Adipocyte (in vitro differentiated cells): ENCODE measurements at regions not wholly inside any gene's neighbourhood (a gene's known extent, or its start where the extent isn't known, plus 50 kb on each side); places are given as distances from the start of the nearest gene placed in this dataset.

Experiments
- DNase-seq: peaks from one replicate; pipeline ENCODE4 v3.0.0-alpha.2; 2015; ENCODE audit warnings: low read depth
- H3K27me3 ChIP-seq: replicated peaks from 2 replicates; pipeline ENCODE4 v1.7.0; 2013; ENCODE audit warnings: mild to moderate bottlenecking, low read length, moderate library complexity; ENCODE audit not compliant: control insufficient read depth, insufficient read depth
- H3K36me3 ChIP-seq: 2 replicates; pipeline ENCODE4 v1.7.0; 2013; ENCODE audit warnings: low read length, mild to moderate bottlenecking, moderate library complexity; ENCODE audit not compliant: control insufficient read depth, insufficient read depth, severe bottlenecking
- H3K4me1 ChIP-seq: 2 replicates; pipeline ENCODE4 v1.7.0; 2013; ENCODE audit warnings: mild to moderate bottlenecking, low read length, moderate library complexity; ENCODE audit not compliant: control insufficient read depth, insufficient read depth
- H3K4me3 ChIP-seq: 2 replicates; pipeline ENCODE4 v1.7.0; 2013; ENCODE audit warnings: mild to moderate bottlenecking, low read length, moderate library complexity
- H3K9ac ChIP-seq: 2 replicates; pipeline ENCODE4 v1.7.0; 2013; ENCODE audit warnings: mild to moderate bottlenecking, low read length, moderate library complexity
- H3K9me3 ChIP-seq: 2 replicates; pipeline ENCODE4 v1.7.0; 2013; ENCODE audit warnings: mild to moderate bottlenecking, low read length, moderate library complexity; ENCODE audit not compliant: control insufficient read depth

DNA sequence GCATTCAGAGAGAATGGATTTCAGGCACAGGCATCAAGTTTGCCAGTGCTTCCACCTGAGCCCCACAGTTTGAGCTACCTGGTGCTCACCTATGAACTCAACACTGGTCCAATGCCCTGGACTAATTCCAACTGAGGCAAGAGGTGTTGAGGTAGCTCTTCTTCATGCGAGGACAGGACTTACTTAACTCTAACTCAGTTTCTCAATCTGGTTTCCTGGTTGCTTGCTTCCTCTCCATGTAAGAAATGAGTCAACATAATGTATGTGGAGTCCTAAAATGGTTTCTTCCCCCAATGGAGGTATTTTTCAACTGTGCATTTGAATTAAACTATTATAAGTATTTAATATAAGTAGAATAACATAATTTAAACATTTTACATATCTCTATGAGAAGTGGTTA lies 523.6 kb upstream of the DAB2 start:
- Histone ChIP-seq H3K27me3 (no peaks in the 10 kb centered on the region), H3K4me1 (no peaks in the 10 kb centered on the region), H3K9me3 (no peaks in the 10 kb centered on the region), H3K4me3 (no peak overlapping the region), H3K36me3 (no peaks in the 10 kb centered on the region), H3K9ac (no peak overlapping the region)
- no peak for DNase-seq

DNA sequence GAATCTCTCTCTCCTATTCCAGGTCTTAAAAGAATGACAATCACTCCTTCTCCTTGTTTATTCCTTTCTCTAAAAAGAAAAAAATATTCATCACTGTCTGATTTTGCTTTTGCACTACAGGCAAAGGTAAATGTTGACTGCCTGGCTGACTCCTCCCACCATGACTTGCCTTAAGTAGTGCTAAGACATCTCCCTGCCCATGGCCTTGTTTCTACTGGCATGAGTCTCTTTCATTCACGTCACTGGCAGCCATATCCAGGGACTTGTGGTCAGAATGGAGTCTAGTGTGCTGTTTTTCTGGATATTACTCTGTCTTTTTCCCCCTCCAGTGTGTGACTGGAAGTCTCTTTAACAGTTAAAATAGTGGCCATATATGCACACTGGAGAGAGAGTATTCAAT lies 522.9 kb upstream of the DAB2 start:
- H3K36me3 ChIP-seq, result no peaks in the 10 kb centered on the region
- H3K27me3 ChIP-seq, result no peaks in the 10 kb centered on the region
- H3K4me1 ChIP-seq, result no peaks in the 10 kb centered on the region
- no peak overlapping the region for H3K4me3 ChIP-seq
- no peak for DNase-seq
- H3K9me3 ChIP-seq, result no peaks in the 10 kb centered on the region
- no peak overlapping the region for H3K9ac ChIP-seq

DNA sequence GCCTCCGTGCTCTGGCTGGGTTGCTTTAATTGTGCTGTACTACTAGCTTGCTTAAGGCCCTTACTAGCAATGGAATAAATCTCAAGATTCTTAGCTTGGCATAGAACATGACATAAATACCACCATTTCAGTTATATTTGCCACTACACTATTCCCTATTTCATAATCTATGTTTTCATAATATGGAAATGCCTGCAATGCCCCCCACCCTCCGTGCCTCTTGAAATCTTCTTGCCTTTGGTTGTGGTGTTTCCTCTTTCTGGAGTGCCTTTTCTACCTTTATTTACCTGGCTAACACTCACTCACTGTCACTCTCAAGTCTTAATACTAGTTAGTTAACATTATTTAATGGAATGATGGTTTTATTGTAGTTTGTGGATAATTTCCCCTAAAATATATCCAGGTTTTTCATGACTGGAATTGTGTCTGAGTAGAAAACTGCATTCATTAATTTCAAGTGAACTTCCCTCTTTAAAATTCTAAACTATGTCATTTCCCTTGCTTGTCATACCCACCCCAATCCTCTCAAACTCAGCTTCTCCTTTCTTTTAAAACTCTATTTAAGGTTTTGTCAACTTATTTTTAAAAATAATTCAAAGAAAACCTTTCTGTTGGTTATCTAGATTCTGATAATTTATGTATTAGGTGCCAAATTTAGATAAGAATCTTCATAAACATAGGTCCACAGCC lies 521.7 kb upstream of the DAB2 start:
- no peaks in the 10 kb centered on the region for H3K27me3 ChIP-seq
- H3K9ac ChIP-seq, result no peak overlapping the region
- no peak overlapping the region for H3K4me3 ChIP-seq
- DNase-seq, result no peak
- no peaks in the 10 kb centered on the region for H3K9me3 ChIP-seq
- H3K4me1 ChIP-seq, result peaks cover 4% of the 10 kb centered on the region
- H3K36me3 ChIP-seq, result no peaks in the 10 kb centered on the region

DNA sequence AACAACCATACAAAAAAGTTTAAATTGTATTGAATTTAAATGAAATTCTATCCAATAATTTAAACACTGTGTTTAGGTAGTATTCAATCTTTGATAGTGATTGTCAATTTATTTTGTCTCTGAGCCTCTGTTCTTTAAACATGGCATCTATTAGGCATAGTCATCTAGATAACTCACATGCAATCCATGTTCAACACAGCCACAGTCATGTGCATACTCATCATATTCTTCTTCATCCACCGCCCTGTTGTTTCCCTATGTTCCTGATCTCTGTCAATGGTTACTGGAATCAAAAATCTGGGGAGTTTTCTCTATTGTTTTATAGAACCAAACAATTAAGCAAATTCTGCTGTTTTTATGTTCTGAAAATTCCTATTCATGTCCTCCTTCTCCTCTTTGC lies 521.1 kb upstream of the DAB2 start:
- H3K9me3 ChIP-seq, result no peaks in the 10 kb centered on the region
- no peak overlapping the region for H3K9ac ChIP-seq
- H3K36me3 ChIP-seq, result no peaks in the 10 kb centered on the region
- H3K4me3 ChIP-seq, result no peak overlapping the region
- H3K27me3 ChIP-seq, result no peaks in the 10 kb centered on the region
- peaks cover 8% of the 10 kb centered on the region for H3K4me1 ChIP-seq
- no peak for DNase-seq

DNA sequence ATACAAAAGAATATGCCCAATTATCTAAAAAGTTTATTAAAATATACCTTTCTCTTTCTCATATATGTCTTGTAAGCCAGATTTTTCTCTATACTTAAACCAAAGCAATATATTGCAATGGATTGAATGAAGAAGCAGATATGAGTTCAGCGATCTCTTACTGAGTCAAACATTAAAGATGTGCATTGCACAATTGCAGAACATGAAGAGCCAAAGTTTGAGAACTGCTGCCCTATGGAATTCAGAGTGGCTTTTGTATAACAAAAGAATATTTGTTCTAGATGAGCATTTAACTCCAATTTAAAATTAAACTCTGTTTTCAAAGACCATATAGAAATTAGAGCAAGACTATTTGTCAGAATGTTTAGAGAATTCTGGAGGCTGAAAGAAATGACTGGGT lies 519.0 kb upstream of the DAB2 start:
- Histone ChIP-seq H3K4me1 (peaks cover 8% of the 10 kb centered on the region), H3K4me3 (no peak overlapping the region), H3K36me3 (no peaks in the 10 kb centered on the region), H3K27me3 (no peaks in the 10 kb centered on the region), H3K9me3 (peaks cover 3% of the 10 kb centered on the region), H3K9ac (no peak overlapping the region)
- DNase-seq, result peak; percentile 61

DNA sequence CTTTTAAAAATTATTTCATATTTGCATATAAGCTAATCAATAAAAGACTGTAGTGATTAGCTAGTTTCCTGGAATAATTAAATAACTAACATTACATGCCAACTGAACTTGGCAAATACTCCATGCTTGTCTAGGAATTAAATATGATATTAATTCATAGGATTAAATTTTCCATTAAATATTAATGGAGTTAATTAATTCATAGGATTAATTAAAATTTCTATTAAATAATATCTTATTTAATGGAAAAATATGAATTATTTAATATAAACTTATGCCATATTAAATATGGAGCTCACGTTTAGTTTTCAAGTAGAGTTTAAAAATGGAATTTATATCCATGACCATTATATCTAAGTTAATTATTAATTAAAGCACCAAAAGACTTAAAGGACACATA lies 517.8 kb upstream of the DAB2 start:
- Histone ChIP-seq H3K9ac (no peak overlapping the region), H3K4me3 (no peak overlapping the region), H3K27me3 (no peaks in the 10 kb centered on the region), H3K36me3 (no peaks in the 10 kb centered on the region), H3K4me1 (peaks cover 8% of the 10 kb centered on the region), H3K9me3 (peaks cover 5% of the 10 kb centered on the region)
- no peak for DNase-seq

DNA sequence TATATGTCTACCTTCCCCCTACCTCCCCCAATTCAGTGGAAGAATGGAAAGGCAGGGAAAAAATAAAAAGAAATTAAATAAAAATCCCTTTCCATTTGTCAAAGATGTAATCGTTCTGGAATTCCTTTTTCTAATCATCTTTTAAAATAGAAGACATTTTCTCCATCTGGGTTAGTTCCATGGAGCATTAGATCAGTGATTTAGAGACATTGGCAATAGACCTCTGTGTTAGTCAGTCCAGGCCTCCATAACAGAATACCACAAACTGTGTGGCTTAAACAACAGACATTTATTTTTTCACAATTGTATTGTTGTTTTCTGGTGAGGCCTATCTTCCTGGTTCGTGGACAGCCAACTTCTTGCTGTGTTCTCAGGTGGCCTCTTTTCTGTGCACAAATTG lies 516.6 kb upstream of the DAB2 start:
- H3K27me3 ChIP-seq, result no peaks in the 10 kb centered on the region
- peaks cover 8% of the 10 kb centered on the region for H3K4me1 ChIP-seq
- H3K4me3 ChIP-seq, result no peak overlapping the region
- DNase-seq, result no peak
- H3K9me3 ChIP-seq, result peaks cover 5% of the 10 kb centered on the region
- H3K36me3 ChIP-seq, result no peaks in the 10 kb centered on the region
- H3K9ac ChIP-seq, result no peak overlapping the region

DNA sequence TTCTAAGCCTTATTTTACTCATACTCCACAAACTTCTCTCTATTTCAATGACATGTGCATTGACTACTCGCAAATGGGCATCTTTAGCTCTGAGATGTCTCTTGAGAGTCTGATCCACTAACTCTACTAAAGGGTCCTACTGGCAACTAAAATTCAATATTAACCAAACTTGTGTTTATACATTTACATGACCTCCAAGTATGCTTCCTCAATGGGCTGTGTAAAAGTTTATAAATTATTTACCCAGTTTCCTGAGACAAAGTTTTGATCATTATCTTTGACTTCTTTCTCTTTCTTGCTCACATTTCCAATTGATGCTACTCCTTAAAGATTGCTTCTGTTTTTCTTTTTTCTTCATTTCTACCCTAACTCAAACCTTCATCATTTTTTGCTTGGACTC lies 510.1 kb upstream of the DAB2 start:
- H3K36me3 ChIP-seq, result no peaks in the 10 kb centered on the region
- peaks cover 11% of the 10 kb centered on the region for H3K4me1 ChIP-seq
- DNase-seq, result no peak
- H3K27me3 ChIP-seq, result no peaks in the 10 kb centered on the region
- H3K9ac ChIP-seq, result no peak overlapping the region
- no peak overlapping the region for H3K4me3 ChIP-seq
- peaks cover 5% of the 10 kb centered on the region for H3K9me3 ChIP-seq

DNA sequence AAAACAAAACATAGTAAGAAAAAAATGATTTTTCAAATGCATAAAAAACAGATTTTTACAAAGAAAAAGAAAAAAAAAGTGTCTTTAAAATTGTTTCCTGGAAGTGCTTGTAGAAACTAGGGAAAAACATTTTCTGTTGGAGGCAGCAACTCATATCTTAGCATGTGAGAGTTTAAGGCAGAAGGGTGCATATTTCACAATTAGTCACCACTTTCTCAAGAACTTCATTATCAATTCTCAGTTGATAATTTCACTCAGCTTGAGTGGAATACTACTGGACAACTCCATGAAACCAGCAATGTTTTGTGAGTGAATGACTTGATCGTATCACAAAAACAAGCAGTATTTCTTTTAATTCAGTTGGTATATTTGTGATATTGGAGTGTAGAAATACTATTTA lies 508.3 kb upstream of the DAB2 start:
- Histone ChIP-seq H3K9me3 (no peaks in the 10 kb centered on the region), H3K4me1 (peaks cover 11% of the 10 kb centered on the region), H3K9ac (no peak overlapping the region), H3K36me3 (no peaks in the 10 kb centered on the region), H3K27me3 (no peaks in the 10 kb centered on the region), H3K4me3 (no peak overlapping the region)
- DNase-seq, result no peak

DNA sequence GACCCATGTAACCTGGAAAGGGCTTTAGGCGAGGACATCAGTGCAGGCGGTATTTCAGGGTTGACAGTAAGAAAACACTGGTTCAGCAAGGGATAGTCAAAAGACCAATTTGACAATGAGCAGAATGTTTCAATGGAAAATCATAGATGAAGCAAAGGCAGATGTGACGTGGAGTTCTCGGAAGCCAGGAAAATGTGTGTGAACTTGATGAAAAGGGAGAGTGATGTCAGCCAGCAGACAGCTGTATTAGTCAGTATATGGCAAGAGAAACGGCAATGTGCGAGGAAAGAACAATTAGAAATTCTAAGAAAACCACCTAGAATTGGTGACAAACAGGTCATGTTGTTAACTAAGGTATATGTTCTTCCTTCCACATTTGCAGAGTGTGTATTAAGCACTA lies 503.9 kb upstream of the DAB2 start:
- Histone ChIP-seq H3K36me3 (no peaks in the 10 kb centered on the region), H3K27me3 (no peaks in the 10 kb centered on the region), H3K9me3 (no peaks in the 10 kb centered on the region), H3K4me3 (no peak overlapping the region), H3K9ac (no peak overlapping the region), H3K4me1 (peaks cover 11% of the 10 kb centered on the region)
- DNase-seq, result no peak

DNA sequence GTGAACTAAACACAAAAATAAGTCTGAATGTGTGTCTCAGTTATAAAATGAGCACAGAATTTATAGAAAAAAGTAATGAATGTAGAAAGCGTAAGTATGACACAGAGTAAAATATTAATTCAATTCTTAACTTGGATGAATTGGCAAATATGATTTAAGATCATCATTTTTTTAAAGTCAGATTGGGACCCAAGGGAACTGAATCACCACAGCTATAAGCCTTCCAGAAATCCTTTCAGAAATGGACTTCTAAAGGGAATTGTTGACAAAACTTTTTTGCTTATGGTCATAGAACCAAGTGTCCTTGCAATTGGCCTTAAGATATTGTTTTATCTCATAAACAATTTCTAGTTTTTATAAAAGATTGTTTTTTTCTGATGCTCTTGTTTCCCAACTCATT lies 495.1 kb upstream of the DAB2 start:
- no peaks in the 10 kb centered on the region for H3K27me3 ChIP-seq
- DNase-seq, result no peak
- H3K4me3 ChIP-seq, result no peak overlapping the region
- no peaks in the 10 kb centered on the region for H3K9me3 ChIP-seq
- H3K9ac ChIP-seq, result no peak overlapping the region
- peaks cover 6% of the 10 kb centered on the region for H3K4me1 ChIP-seq
- H3K36me3 ChIP-seq, result no peaks in the 10 kb centered on the region

DNA sequence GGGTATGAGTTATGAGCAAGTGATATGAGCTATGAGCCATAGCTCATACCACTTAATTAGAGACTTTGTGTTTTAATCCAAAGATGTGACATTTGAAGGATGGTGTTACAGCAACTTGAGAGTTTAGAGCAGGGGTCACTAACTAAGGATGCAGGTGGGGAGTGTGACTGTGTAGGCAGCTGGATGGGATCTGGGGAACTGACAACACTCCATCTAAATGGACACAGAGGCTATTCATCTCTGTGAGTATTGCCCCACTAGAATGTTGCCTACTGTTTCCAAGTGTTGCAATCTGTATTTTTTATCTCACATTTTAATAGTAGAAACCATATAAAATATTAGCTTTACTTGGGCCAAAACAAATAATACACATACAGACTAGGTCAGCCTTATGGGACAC lies 488.1 kb upstream of the DAB2 start:
- H3K9me3 ChIP-seq, result no peaks in the 10 kb centered on the region
- no peak overlapping the region for H3K9ac ChIP-seq
- H3K4me1 ChIP-seq, result no peaks in the 10 kb centered on the region
- no peak overlapping the region for H3K4me3 ChIP-seq
- no peaks in the 10 kb centered on the region for H3K36me3 ChIP-seq
- H3K27me3 ChIP-seq, result no peaks in the 10 kb centered on the region
- no peak for DNase-seq
